ENCODE measurements at regions not wholly inside any gene's neighbourhood (a gene's known extent, or its start where the extent isn't known, plus 50 kb on each side); places are given as distances from the start of the nearest gene placed in this dataset.

DNA sequence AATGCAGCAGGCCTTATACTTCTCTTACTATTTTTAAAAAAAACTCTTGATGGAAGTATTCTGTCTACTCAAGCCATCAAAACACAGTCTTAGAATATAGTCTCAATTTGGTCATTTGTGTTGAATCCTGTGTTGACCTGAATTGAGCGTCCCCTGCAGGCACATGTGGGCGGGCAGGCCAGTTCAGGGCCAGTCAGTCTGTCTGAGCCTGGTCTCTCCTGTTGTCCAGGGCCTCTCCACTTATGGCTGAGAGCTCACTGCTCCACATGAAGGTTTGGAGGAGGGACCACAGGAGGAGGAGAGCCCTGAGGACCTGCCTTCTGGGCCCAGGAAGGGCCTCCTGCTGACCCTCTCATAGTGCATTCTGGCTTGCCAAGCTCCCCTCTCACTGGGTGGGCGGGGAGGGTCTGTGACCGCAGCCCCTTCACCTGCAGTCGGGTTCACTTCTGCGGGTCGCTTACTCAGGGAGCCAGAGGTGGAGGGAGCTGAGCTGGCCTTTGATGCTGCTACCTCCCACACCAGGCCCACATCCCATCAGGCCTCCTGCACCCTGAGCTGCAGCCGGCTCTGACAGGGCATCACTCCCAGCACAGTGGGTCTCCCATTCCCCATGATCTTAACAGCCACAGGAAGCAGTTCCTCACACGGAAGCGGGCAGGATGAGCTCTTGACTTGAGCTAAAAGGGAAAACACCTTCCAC is 178.2 kb upstream of the S1PR3 start:
- no peak for TF ChIP-seq CTCF (IDR thresholded peaks at IDR 0.05; ENCODE audit: insufficient read depth, low read depth, low read length)
- no peak for TF ChIP-seq EZH2 (IDR thresholded peaks at IDR 0.05; ENCODE audit: insufficient read depth, low read length)

Measured in astrocyte (in vitro differentiated cells and primary cell).